ENCODE measurements at regions not wholly inside any gene's neighbourhood (a gene's known extent, or its start where the extent isn't known, plus 50 kb on each side); places are given as distances from the start of the nearest gene placed in this dataset.

DNA sequence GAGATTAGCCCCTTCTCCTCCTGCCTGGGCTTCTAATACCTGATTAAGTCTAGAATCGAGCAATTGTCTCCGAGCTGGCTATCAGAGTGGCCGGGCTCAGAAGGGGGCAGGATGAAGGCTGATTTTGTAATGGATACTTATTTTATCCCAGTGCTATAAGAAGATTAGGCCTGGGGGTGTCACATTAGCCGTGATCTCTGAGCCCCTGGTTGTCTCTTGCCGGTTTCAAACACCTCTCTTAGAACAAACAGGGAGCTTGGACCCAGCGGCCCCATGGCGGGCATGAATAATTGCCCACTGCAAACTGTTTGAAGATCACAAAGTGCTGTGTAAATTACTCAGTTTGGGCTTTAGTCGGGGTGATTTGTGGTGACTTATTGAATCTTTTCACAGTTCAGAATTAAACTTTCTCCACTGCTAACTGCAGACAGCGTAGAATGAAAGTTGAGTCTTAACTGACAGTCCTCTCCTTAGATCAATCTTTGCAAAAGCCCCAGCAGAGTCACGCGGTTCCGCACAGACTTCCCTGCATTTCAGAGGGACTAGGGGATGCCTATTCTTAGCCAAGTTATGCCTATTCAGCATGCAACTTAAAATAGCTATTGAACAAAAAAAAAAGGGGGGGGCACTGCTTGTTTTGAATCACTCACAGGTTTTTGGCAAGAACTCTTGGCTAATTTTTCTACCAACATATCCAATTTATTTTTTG is 200.6 kb upstream of the IRX1 start:
- 43% methylated on average over 12 of the region's 12 CpGs for WGBS (ENCODE audit: insufficient coverage, insufficient replicate concordance, low lambda C conversion rate, missing lambda C conversion rate)
- TF ChIP-seq ZNF274 (IDR thresholded peaks at IDR 0.05; ENCODE audit: insufficient read depth, insufficient read length) (no peak), ZZZ3 (IDR thresholded peaks at IDR 0.05; ENCODE audit: control insufficient read depth, insufficient read length, low read depth) (no peak), BRCA1 (IDR thresholded peaks at IDR 0.05; ENCODE audit: low read depth, low read length) (no peak), KLF5 (IDR thresholded peaks at IDR 0.05; ENCODE audit: partially characterized antibody) (no peak), SIX5 (IDR thresholded peaks at IDR 0.05; ENCODE audit: low read depth, low read length, severe bottlenecking) (no peak), ZBED1 (IDR thresholded peaks at IDR 0.05; ENCODE audit: borderline replicate concordance) (no peak), SUPT20H (IDR thresholded peaks at IDR 0.05; ENCODE audit: borderline replicate concordance, control insufficient read depth, low read depth, low read length) (no peak), PAX5 (IDR thresholded peaks at IDR 0.05; ENCODE audit: borderline replicate concordance, low read depth, low read length) (no peak)
- TF ChIP-seq, protein P1, sequence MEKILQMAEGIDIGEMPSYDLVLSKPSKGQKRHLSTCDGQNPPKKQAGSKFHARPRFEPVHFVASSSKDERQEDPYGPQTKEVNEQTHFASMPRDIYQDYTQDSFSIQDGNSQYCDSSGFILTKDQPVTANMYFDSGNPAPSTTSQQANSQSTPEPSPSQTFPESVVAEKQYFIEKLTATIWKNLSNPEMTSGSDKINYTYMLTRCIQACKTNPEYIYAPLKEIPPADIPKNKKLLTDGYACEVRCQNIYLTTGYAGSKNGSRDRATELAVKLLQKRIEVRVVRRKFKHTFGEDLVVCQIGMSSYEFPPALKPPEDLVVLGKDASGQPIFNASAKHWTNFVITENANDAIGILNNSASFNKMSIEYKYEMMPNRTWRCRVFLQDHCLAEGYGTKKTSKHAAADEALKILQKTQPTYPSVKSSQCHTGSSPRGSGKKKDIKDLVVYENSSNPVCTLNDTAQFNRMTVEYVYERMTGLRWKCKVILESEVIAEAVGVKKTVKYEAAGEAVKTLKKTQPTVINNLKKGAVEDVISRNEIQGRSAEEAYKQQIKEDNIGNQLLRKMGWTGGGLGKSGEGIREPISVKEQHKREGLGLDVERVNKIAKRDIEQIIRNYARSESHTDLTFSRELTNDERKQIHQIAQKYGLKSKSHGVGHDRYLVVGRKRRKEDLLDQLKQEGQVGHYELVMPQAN (conservative IDR thresholded peaks at IDR 0.05) = no peak
- TF ChIP-seq, protein P2, sequence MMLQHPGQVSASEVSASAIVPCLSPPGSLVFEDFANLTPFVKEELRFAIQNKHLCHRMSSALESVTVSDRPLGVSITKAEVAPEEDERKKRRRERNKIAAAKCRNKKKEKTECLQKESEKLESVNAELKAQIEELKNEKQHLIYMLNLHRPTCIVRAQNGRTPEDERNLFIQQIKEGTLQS (IDR thresholded peaks at IDR 0.05; ENCODE audit: borderline replicate concordance, extremely low read depth, low read depth, low read length) = no peak
- TF ChIP-seq, protein P3, sequence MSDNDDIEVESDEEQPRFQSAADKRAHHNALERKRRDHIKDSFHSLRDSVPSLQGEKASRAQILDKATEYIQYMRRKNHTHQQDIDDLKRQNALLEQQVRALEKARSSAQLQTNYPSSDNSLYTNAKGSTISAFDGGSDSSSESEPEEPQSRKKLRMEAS (IDR thresholded peaks at IDR 0.05; ENCODE audit: low read depth, low read length) = no peak
- TF ChIP-seq, protein P4, sequence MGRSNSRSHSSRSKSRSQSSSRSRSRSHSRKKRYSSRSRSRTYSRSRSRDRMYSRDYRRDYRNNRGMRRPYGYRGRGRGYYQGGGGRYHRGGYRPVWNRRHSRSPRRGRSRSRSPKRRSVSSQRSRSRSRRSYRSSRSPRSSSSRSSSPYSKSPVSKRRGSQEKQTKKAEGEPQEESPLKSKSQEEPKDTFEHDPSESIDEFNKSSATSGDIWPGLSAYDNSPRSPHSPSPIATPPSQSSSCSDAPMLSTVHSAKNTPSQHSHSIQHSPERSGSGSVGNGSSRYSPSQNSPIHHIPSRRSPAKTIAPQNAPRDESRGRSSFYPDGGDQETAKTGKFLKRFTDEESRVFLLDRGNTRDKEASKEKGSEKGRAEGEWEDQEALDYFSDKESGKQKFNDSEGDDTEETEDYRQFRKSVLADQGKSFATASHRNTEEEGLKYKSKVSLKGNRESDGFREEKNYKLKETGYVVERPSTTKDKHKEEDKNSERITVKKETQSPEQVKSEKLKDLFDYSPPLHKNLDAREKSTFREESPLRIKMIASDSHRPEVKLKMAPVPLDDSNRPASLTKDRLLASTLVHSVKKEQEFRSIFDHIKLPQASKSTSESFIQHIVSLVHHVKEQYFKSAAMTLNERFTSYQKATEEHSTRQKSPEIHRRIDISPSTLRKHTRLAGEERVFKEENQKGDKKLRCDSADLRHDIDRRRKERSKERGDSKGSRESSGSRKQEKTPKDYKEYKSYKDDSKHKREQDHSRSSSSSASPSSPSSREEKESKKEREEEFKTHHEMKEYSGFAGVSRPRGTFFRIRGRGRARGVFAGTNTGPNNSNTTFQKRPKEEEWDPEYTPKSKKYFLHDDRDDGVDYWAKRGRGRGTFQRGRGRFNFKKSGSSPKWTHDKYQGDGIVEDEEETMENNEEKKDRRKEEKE (IDR thresholded peaks at IDR 0.05) = no peak
- TF ChIP-seq, protein P5, sequence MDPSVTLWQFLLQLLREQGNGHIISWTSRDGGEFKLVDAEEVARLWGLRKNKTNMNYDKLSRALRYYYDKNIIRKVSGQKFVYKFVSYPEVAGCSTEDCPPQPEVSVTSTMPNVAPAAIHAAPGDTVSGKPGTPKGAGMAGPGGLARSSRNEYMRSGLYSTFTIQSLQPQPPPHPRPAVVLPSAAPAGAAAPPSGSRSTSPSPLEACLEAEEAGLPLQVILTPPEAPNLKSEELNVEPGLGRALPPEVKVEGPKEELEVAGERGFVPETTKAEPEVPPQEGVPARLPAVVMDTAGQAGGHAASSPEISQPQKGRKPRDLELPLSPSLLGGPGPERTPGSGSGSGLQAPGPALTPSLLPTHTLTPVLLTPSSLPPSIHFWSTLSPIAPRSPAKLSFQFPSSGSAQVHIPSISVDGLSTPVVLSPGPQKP (IDR thresholded peaks at IDR 0.05; ENCODE audit: low read depth, low read length) = no peak
- ChIA-PET POLR2A (no interaction called here), CTCF (no interaction called here), SMC1A (ENCODE audit: uncharacterized antibody, unreplicated experiment) (no interaction called here), RAD21 (ENCODE audit: unreplicated experiment) (no interaction called here)
- Histone ChIP-seq H3K9ac (ENCODE audit: control insufficient read depth, insufficient read depth, low read length) (no peak overlapping the region), H4K20me1 (ENCODE audit: control insufficient read depth, insufficient read depth) (no peaks in the 10 kb centered on the region), H3K4me3 (no peak overlapping the region), H2AFZ (ENCODE audit: control insufficient read depth, low read depth, low read length) (no peak overlapping the region), H3K79me2 (ENCODE audit: control insufficient read depth, insufficient read depth, low read length) (no peaks in the 10 kb centered on the region), H3K27ac (ENCODE audit: control insufficient read depth, insufficient read depth) (no peak overlapping the region), H3K4me2 (ENCODE audit: control insufficient read depth, insufficient read depth) (no peak overlapping the region), H3K36me3 (ENCODE audit: control insufficient read depth in 2 of 2, insufficient read depth in 2 of 2, low read length in 1 of 2) (no peaks in the 10 kb centered on the region), H3K27me3 (replicated peaks in 1 of 2; ENCODE audit: control insufficient read depth in 2 of 2, insufficient read depth in 2 of 2, low read length in 1 of 2) (no peaks in the 10 kb centered on the region), H3K9me3 (replicated peaks; ENCODE audit: control insufficient read depth, insufficient read depth, low read length) (no peaks in the 10 kb centered on the region; the same call in 1 of the 3 replicates), H3K4me1 (ENCODE audit: control insufficient read depth, insufficient read depth, low read length) (no peaks in the 10 kb centered on the region)
- no peak for ATAC-seq
- intact Hi-C loops (cut with micrococcal nuclease; ENCODE audit: unreplicated experiment) (no loop called here), in situ Hi-C loops (cut with MboI) (no loop called here)
- no peak for FAIRE-seq
- DNase-seq (ENCODE audit: low read depth, low spot score) = no peak
- BruUV-seq (replicated peaks) = no TSS peak
